Testis (tissue), 2 donors: ENCODE measurements at regions not wholly inside any gene's neighbourhood (a gene's known extent, or its start where the extent isn't known, plus 50 kb on each side); places are given as distances from the start of the nearest gene placed in this dataset.

ENCODE experiments used
- DNase-seq: peaks from one replicate; pipeline ENCODE4 v3.0.0-alpha.2; 2019
- H3K27ac ChIP-seq, 2 donors: fragments of 200-600 bp; sonication (generic); one replicate each; pipeline ENCODE4 v1.5.1; 2019
- H3K27me3 ChIP-seq: fragments of 200-600 bp; sonication (generic); one replicate; pipeline ENCODE4 v1.5.1; 2019
- H3K36me3 ChIP-seq: fragments of 200-600 bp; sonication (generic); one replicate; pipeline ENCODE4 v1.5.1; 2017; ENCODE audit warnings: low read depth; ENCODE audit errors: missing control alignments
- H3K4me1 ChIP-seq: fragments of 200-600 bp; sonication (generic); one replicate; pipeline ENCODE4 v1.5.1; 2019
- H3K4me3 ChIP-seq, 2 donors: fragments of 200-600 bp; sonication (generic); one replicate each; pipeline ENCODE4 v1.5.1; 2017 to 2019
- H3K9me3 ChIP-seq: fragments of 200-600 bp; sonication (generic); one replicate; pipeline ENCODE4 v1.5.1; 2017
- CTCF ChIP-seq, 3 experiments: fragments of 450-650 bp in 2 of 3; fragments of 200-600 bp in 1 of 3; sonication (generic) in 1 of 3; IDR thresholded peaks; one replicate each; pipeline ENCODE4 v1.5.1; 2016 to 2019; ENCODE audit warnings: antibody characterized with exemption in 3 of 3, mild to moderate bottlenecking in 2 of 3, moderate library complexity in 1 of 3
- POLR2A ChIP-seq: fragments of 450-650 bp; IDR thresholded peaks from one replicate; pipeline ENCODE4 v1.6.1; 2017; ENCODE audit warnings: antibody characterized with exemption, mild to moderate bottlenecking, moderate library complexity
- WGBS, 2 donors: methylation state at CpG; one replicate each; pipeline ENCODE4 v1.1.5; 2018; 5-methylcytosine and 5-hydroxymethylcytosine counted together
- intact Hi-C: fragments of 100-400 bp; cut with DNase I; formaldehyde crosslinking; loops from one replicate; pipeline ENCODE4 v1.15.1; 2023; ENCODE audit warnings: low total_unique reads

- Histone ChIP-seq H3K4me3 (no peak overlapping the region), H3K27ac (no peak overlapping the region), H3K4me1 (no peaks in the 10 kb centered on the region), H3K27me3 (no peaks in the 10 kb centered on the region), H3K36me3 (no peaks in the 10 kb centered on the region), H3K9me3 (no peaks in the 10 kb centered on the region)
- TF ChIP-seq CTCF (IDR thresholded peaks at IDR 0.05): no peak
- no peak for TF ChIP-seq POLR2A
- 87 to 91% methylated on average over 2 of the region's 2 CpGs for WGBS, 2 donors
- intact Hi-C loops: no loop called here
- DNase-seq: no peak
These were observed 101.7 kb upstream of the CCDC54 start for GRCh38 chr3:107275511-107275910.

DNA sequence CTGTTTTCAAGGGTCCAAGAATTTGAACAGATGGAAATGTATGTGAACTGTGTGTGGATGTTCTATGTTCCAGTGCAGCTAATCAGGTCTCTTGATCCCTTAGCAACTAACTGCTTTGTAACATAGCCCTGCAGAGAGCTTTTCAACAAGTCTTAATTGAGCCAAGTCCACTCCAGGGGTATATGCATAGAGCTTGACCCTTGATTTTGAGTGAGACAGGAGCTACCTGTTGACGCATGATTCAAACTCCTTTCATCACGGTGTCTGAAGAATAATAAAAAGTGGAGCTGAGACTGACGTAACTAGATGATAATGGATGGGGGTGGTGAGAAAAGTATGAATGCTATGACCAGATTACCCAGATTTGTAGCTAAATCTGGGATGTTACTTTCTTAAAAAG lies 93.3 kb upstream of the CCDC54 start:
- 68 to 77% methylated on average over 3 of the region's 3 CpGs for WGBS, 2 donors
- no peak for DNase-seq

DNA sequence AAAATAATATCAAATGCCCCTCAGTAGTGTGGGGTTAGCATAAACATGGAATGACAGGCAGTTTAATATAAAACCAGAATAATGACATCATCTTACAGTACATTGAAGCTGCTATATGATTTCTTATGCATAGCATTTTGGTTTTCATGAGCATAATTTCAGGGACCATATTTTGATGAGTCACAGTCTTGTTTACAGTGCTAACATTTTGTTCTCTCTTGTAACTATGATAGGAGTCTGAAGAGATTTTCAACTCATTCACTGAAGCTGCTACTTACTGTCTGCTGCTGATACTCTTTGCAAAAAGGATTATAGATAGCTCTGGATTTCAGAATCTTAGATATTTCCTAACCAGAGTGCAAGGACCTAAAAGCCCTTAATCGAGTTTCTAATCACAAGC lies 92.6 kb upstream of the CCDC54 start:
- H3K9me3 ChIP-seq: no peaks in the 10 kb centered on the region
- no peaks in the 10 kb centered on the region for H3K36me3 ChIP-seq
- H3K4me1 ChIP-seq: peaks cover 9% of the 10 kb centered on the region
- H3K27me3 ChIP-seq: no peaks in the 10 kb centered on the region
- no peak for DNase-seq
- no peak for TF ChIP-seq POLR2A
- TF ChIP-seq CTCF (IDR thresholded peaks at IDR 0.05): no peak
- H3K4me3 ChIP-seq: no peak overlapping the region
- peak overlapping the region in 1 of 2 donors; percentile 21 for H3K27ac ChIP-seq
- WGBS, 2 donors: 35 to 46% methylated on average over 1 of the region's 1 CpG
- intact Hi-C loops: no loop called here

More for the DNA sequence above, 93.3 kb upstream of the CCDC54 start:
- TF ChIP-seq CTCF (IDR thresholded peaks at IDR 0.05): no peak
- no peak for TF ChIP-seq POLR2A
- Histone ChIP-seq H3K27ac (no peak overlapping the region), H3K27me3 (no peaks in the 10 kb centered on the region), H3K36me3 (no peaks in the 10 kb centered on the region), H3K4me3 (no peak overlapping the region), H3K9me3 (no peaks in the 10 kb centered on the region), H3K4me1 (peaks cover 9% of the 10 kb centered on the region)
- intact Hi-C loops: no loop called here

- WGBS, 2 donors: 81 to 88% methylated on average over 2 of the region's 2 CpGs
- Histone ChIP-seq H3K27ac (peak overlapping the region in 1 of 2 donors; percentile 21), H3K36me3 (no peaks in the 10 kb centered on the region), H3K4me3 (no peak overlapping the region), H3K9me3 (no peaks in the 10 kb centered on the region), H3K27me3 (no peaks in the 10 kb centered on the region), H3K4me1 (peaks cover 9% of the 10 kb centered on the region)
- intact Hi-C loops: no loop called here
- DNase-seq: no peak
- TF ChIP-seq POLR2A (no peak), CTCF (IDR thresholded peaks at IDR 0.05) (no peak)
These were observed 92.0 kb upstream of the CCDC54 start for GRCh38 chr3:107285197-107285596.

DNA sequence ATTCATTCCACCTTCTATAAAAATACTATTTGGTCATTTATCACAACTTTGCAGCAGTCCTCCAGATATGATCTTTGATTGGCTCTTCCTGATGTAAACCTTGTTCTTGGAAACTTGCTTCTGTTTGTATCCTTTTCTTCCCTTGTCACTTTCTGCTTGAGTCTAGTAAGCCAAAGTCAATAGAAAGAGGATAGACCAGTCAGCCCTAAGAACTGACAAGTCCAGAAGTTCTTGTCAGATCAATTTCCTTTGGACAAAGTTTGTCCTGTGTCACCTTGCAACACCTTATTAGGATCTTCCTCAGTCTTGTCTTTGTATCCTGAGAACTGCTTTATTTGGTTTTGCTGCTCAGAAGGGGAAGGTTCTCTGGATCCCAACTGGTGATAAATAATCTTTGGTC lies 87.9 kb upstream of the CCDC54 start:
- DNase-seq: no peak
- Histone ChIP-seq H3K4me1 (peaks cover 2% of the 10 kb centered on the region), H3K27me3 (no peaks in the 10 kb centered on the region), H3K9me3 (no peaks in the 10 kb centered on the region), H3K36me3 (no peaks in the 10 kb centered on the region), H3K4me3 (no peak overlapping the region), H3K27ac (no peak overlapping the region)
- intact Hi-C loops: no loop called here
- TF ChIP-seq POLR2A (no peak), CTCF (IDR thresholded peaks at IDR 0.05) (no peak)
